Lower leg skin (tissue), 3 donors: ENCODE measurements at regions not wholly inside any gene's neighbourhood (a gene's known extent, or its start where the extent isn't known, plus 50 kb on each side); places are given as distances from the start of the nearest gene placed in this dataset.

ENCODE experiments used
- CTCF ChIP-seq, 3 donors: fragments of 450-650 bp; IDR thresholded peaks; one replicate each; pipeline ENCODE4 v1.5.1; 2016; ENCODE audit warnings: antibody characterized with exemption in 3 of 3, mild to moderate bottlenecking in 3 of 3, moderate library complexity in 2 of 3
- POLR2A ChIP-seq, 2 donors: fragments of 450-650 bp; IDR thresholded peaks; one replicate each; pipeline ENCODE4 v1.6.1; 2016 to 2017; ENCODE audit warnings: antibody characterized with exemption in 2 of 2, mild to moderate bottlenecking in 1 of 2, moderate library complexity in 1 of 2

DNA sequence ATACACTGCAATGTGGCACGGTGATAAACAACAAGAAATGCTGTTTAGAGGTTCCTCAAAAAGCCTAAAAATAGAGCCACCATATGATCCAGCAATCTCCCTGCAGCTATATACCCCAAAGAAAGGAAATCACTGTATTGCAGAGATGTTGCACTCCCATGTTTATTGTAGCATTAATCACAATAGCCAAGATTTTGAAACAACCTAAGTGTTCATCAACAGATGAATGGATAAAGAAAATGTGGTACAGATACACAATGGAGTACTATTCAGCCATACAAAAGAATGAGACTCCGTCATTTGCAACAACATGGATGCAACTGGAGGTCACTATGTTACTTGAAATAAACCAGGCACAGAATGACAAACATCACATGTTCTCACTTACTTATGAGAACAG is 365.8 kb upstream of the DIPK2B start:
- TF ChIP-seq POLR2A (IDR thresholded peaks at IDR 0.05), result no peak
- no peak for TF ChIP-seq CTCF (IDR thresholded peaks at IDR 0.05)
